ENCODE measurements at regions not wholly inside any gene's neighbourhood (a gene's known extent, or its start where the extent isn't known, plus 50 kb on each side); places are given as distances from the start of the nearest gene placed in this dataset.
"Not testable (repeated sequence)": the region's sequence is repeated elsewhere in the genome, so short reads cannot be mapped to it uniquely, and the experiment has no call there.

DNA sequence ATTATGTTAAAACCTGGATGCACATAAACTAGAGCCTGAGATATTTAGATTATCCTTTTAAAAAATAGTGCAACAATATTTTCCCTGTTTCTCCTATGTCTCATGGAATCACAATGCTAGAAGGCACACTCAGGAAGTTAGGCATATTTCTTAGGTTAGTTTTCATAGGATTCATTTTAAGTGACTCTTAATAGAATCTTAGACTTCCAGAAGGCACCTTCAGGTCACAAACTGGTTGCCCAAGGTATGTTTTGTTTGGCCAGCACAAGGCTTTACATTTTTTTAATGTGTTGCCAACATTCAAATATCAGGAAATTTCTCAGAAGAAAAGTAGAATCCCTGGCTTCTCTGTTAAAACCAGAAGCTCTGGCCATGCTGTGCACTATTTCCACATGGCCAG, 129.3 kb downstream of the LNPK start:
- no peak for DNase-seq

DNA sequence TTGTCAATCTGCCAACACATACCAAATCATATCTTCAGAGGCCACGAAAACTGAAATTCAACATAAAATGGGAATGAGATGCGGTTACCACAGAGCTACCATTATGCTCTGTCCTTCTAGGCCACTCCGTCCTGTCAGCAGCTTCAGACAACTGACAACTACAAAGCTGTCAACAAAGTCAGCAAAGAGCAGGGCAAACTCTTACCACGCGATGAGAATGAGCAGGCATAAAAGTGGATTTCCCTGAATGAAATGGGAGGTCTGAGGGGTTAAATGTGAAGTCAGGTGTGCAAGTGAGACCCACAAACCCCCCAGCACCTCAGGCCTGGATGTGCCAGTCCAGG, 130.1 kb downstream of the LNPK start:
- DNase-seq, result no peak

DNA sequence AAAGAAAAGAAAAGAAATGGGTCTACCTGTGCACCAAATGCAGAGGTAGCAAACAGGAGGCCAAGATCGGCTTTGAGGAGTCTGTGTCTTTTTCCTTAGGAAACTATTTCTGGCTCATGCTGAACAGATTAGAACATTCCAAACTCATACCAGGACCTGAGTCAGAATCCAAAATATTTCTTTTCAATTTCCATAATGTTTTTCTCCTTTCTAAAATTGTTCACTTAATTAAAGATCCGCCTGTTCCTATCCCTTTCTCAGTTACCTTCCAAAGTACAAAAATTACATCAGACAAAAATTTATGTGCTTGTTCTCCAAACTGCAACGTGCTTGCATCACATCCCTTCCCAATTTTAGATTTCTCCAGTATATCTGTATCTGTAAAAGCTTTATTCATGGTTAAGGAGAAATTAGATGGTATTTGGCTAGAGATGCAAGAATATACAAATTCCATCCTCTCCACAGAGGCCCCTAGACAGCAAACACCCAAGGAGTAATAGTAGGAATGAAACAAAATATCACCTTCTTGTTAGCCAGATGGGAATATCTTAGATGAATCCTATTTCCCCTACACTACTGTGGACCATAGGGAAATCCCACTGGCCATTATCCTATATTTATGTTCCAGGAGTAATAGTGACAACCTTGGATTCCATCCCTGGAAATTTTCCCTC, 130.6 kb downstream of the LNPK start:
- DNase-seq, result no peak

DNA sequence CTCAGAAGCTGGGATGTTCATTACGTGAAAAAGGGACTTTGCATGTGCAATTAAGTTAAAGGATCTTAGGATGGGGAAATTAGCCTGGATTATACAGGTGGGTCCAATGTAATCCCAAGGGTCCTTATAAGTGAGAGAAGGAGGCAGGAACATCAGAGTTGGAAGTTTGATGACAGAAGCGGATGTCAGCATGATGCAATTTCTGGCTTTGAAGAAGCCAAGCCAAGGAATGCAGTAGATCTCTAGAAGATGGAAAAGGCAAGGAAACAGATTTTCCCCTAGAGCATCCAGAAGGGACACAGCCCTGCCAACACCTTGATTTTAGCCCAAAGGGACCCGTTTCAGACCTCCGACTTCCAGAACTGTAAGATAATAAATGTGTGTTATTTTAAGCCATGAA, 136.4 kb downstream of the LNPK start:
- DNase-seq, result no peak

DNA sequence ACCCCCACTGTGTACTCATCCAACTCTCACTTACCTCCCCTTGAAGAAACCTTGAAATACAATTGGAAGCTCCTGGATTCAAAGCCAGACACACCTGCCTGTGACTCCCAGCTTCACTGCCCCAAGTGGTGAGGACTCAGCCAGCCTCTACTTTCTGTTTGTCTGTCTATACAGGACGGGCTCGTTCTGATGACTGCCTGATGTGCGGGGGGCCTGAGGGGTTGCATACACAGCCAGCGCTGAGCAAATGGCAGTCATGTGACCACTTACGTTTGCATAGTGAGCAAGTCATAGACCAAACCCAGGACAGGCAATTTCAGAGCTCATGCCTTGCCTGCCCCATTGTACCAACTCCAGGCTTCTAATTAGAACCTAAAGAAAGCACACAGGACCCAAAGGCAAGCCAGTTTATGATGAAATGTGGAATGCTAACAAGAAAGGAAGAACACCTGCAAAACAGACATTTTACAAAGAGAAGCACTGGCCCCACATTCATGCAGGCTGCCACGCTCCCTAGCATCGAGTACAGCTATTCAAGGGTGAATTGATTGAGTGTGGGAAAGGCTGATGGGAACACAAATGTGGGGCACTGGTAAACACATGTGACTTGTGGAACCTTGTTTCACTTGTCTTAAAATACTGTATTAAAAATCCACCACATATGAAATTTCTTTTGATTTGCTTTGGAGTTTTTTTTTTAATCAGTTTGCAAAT, 137.8 kb downstream of the LNPK start:
- DNase-seq, result no peak

DNA sequence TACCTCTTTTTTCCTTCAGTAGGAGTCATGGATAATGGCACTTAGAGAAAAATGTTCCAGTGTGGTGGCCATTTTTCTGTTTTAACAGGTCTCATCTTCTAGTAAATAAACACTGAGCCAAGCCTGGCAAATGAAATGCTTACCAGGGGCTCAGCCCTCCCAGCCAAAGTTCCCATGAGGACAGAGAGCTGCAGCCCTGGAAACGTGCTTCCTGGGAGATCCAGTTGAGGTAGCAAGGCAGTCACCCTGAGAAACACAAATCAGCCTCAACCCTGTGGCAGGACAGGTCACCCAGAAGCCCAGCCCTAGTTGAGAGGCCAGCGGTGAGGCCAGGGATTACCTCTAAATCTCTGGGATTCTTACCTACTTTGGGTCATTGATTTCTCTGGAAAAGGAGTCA, 140.1 kb downstream of the LNPK start:
- no peak for DNase-seq

DNA sequence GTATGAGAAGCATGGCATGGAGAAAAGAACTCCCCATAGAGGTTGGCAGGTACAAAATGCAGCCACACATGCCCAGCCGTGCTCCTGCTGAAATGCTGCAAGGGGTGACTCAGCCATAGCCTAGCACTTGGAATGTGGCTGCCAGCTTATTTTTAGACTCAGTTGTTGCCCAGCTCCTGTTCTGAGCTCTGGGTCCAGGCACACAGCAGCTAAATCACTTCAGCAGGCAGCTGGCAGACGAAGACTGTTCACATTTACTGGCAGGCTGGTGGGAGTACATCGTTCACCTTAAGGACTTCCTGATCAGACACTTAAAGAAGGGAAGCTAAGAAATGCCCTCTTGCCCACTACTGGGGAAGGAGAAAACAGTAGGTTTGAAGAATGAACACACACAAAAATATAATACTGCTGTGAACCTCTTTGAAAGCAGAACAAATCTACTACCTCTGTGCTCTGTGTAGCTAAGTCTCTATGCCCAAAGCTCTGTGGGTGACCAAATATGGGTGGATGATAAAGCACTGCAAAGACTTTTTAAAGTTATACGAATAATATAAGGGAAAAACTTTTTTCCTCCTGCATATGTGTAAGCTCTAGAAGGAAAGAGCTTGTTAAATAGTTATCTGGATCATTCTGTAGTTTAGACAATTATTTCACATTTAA, 146.1 kb downstream of the LNPK start:
- no peak for DNase-seq

DNA sequence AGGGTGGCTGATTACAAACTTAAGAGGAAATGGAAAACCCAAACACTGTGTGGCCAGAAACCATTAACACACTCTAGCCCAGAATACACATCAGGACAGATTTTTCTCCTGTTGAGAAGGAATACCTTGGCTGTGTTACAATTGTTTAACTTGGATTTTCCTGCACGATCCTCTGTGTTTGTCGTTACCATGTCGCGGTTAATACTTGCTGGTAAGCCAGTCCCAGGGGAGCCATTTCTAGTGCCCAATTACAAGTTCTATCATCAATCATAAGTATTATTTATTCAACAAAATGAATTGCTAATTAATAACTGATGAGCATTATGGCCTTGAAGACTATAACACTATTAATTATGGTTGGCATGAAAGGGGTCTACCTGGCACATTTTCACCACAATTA, 146.8 kb downstream of the LNPK start:
- DNase-seq, result no peak

DNA sequence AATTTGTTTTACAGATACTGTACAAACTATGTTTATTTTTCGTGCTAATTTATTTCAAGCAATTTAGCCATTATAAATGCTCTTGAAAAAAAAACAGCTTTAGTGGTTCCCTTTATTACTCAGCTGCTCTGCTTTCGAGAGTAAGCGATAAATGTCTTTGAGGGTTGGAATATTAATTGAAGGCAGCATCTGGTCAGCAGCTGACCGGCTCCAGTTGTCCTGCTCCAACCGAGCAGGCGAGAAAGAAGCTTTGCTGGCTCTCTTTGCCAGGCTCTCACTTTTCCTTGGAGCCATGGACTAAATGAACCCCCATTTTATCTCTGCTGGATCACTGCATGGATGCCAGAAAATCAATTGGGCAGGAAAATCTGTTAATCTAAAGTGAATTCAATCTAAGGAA, 147.4 kb downstream of the LNPK start:
- no peak for DNase-seq

DNA sequence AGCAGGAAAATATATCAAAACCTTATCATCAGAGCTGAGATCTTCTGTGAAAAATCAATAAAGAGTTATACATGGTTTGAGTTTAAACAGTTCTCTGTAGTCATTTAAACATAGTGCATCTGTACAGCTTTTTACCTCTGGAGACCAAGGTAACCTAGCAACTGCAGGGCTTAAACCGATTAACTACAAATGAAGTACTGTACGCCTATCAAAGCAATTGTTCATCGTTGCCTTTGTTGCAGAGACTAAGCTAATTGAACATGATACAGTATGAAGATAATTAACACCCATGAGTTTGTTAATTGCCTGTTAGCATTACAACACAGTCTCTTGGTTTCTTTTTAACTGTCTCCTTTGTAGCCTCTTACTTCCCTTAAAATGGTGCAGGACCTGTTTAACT, 147.9 kb downstream of the LNPK start:
- DNase-seq, result no peak

DNA sequence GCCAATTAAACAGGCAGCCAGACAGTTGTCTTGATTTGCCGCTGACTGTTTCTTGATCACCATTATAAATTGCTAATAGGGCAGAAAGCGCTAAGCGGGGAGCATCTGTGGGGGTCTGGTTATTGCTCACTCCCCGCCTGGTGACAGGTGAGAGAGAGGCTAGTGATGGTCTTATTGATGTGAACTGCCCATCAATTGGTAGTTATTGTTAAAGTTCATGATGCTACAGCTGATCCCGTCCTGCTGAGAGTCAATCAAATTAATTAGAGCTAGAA, 148.5 kb downstream of the LNPK start:
- DNase-seq, result no peak

DNA sequence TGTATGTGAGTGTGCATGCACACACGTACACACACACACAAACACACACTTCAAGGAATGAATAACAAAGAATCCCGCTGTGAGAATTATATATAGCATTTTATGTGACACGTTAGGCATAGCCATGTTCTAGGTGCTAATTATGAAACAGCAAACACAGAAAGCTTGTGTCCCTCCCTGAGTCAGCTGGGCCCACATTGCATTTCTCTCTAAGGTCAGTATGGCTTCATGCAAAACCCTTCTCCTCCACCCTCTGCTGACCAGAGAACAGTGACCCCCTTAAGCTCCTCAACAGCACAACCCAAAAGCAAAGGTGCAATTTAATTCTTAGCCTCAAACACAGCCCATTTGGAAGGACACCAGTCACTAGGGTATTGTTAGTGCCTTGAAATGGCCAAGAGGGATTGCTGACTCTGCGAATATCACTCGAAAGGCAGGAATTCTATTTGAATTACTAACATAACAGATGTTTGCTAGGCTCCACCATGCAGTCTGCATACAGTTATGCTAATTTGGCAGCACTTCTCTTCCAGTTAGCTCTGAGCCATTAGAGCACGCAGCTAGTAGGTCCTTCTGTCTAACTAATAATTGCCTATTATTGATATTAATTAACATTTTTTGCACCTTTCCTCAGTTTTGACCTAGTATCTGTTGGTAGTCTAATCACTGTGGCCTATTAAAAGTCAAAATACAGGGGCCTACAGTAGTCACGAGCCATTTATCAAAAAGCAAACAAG, 149.0 kb downstream of the LNPK start:
- no peak for DNase-seq

DNA sequence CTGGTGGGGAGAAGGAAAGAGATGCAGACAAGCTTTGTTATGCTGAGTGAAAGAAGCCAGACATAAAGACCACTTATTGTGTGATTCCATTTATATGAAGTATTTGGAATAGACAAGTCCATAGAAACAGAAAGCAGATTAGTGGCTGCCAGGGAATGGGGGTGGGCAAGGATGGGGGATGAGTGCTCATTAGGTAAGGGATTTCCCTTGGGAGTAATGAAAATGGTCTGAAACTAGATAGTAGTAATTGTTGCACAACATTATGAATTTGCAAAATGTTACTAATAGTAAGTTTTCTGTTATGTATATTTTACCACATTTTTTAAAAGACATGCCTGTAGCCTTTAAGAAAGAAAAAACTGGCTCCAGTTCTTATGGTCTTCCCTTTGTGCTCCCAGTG, 154.9 kb downstream of the LNPK start:
- DNase-seq, result no peak

DNA sequence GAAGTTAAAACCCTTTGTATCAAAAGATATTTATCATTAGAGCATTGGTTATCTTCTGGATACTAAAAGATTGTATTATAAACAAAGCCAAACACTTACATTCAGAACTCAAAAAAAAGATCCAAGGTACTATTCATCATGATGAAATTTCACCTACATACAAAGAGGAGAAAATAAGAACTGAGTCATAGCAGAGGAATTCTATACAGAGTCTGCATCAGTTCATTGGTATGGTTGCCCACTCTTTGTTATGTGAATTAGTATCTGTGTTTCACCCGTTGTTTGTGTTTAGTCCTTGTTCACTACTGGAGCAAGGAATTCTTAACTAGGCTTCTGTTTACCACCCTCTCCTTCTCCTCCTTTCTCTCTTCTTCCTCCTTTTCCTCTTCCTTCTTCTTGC, 157.9 kb downstream of the LNPK start:
- DNase-seq, result no peak

DNA sequence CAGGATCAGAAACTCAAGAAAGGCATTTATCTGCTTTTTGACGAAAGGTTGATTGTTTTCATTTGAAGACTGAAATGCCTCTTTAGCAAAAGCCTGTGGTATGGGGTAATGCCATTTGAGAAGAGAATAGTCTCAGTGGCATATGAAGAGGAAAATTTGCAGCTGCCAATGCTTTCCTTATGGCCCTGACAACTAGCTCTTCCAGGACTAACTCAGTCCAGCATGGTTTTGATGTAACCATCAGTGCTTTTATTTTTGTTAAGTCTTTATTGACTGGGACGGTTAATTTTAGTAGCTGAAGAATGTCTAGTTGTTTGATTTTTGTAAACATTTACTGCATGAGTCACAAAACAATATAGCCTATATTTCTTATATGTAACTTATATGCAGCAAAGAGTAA, 158.4 kb downstream of the LNPK start:
- no peak for DNase-seq

DNA sequence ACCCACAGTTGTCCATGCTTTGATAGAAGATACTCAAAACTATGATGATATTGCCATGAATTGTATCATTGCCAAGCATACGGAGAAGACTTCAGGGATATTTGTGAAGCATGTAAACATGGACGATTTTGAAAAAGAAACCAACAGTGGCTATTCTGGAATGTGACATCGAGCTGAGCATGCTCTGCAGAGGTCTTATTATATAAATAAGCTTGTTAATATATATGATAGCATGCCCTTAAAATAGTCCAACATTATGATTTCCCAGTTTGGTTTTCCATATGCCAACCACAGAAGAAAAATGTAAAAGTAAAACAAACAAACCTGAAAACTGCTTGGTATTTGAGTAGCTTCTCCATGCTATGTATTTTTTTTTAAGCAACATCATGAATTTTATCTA, 159.1 kb downstream of the LNPK start:
- no peak for DNase-seq

DNA sequence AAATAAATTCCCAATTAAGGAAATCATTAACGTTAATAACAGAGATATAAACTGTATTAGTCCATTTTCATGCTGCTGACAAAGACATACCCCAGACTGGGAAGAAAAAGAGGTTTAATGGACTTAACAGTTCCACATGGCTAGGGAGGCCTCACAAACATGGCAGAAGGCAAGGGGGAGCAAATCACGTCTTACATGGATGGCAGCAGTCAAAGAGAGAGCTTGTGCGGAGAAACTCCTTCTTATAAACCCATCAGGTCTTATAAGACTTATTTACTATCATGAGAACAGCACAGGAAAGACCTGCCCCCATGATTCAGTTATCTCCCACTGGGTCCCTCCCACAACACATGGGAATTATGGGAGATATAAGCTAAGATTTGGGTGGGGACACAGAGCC, 161.3 kb downstream of the LNPK start:
- DNase-seq, result not testable (repeated sequence)

DNA sequence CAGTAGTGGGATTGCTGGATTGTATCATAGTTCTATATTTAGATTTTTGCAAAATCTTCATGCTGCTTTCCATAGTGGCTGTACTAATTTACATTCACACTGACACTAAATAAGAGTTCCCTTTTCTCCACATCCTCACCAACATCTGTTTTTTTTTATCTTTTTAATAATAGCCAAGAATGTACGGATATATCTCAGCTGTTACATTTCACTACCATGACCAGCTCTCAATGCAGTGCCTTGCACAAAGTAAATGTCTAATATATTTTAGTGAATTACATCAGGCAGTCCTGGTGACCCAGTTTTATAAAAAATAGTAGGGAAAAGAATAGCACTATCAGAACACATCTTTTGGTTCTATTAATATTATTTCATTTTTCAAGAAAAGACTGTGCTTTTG, 161.8 kb downstream of the LNPK start:
- no peak for DNase-seq

DNA sequence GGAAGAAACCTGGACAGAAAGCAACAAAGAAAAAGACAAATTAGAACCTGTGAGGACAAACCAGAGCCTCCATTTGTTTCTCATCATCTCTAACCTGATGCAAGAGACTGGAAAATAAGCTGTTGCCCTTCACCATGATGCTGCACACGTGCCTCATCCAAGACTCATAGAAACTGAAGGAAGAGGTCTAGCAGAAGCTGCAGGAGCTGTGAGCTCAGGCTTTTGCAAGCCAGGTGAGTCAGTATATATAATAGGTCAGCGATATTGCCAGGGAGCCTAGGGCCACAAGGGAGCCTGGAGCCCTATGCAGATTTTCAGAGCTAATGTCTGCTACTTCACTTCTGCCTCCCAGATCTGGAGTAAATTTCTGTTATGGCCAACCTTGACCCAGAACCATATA, 163.1 kb downstream of the LNPK start:
- DNase-seq, result no peak

DNA sequence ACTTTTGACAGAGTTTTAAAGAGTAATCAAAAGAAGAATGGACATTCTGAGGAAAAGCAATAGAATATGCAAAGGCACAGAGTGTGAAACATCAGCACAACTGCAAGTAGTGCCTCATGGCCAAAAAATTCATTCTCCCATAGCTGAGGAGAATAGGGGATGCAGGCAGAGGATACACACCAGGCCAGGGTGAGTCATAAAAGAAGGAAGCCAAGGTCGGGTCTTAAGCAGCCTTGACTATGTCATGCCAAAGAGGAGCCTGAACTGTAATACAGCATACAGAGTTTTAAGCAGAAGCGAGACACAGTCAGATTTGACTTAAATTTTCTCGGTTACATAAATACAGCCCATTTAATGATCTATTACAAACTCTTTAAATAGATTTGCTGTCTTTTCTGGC, 165.0 kb downstream of the LNPK start:
- no peak for DNase-seq

DNA sequence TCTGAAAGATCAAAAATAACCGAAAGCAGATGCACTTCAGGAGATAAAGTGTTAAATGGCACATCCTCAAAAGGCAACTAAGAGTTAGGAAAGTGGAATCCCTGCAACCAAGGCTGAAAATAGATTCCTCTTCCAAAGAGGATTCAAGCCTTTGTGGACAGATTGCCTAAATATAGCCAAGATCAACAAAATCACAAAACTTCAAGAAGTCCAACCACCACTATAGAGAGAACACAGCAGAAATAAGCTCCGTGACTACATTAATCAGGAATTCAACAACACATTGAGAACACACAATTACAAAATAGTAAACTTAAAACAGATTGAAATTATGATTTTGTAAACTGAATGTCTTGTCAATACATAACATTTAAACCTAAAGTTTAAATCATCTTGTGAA, 165.7 kb downstream of the LNPK start:
- no peak for DNase-seq

DNA sequence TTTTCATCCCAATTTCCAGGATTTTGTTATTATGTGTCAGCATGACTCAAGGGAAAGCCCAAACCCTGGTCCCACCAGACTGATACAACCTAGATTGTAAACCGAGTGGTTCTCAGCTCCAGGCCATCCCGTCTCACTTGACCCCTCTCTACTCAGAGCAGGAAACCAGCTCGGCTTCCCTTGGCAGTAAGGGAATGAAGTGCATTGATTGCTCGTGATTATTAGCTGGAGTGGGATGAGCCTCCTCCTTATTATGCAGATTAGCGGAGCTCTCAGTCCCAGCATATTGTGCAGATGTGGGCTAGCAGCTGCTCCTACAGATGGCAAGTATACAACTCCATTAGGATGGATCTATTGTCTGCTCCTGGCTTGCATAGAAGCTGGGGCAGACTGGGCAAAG, 167.6 kb downstream of the LNPK start:
- no peak for DNase-seq

DNA sequence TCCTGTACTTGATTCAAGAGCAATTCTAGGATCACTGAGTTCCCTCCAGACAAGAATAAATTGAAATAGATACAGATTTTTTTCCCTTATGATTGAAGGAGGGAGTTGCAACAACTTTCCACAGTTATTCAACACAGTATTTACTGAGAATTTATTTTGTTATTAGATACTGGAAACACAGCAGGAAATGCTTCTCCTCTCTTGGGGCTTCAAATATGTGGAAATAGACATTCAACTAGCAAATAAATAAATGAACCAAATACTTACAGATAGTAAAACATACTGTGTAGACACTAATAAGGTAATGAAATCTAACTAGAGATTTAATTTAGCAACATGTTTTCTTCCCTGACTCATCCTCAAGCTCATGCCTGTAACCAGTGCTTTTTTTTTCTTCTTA, 169.2 kb downstream of the LNPK start:
- DNase-seq, result no peak

DNA sequence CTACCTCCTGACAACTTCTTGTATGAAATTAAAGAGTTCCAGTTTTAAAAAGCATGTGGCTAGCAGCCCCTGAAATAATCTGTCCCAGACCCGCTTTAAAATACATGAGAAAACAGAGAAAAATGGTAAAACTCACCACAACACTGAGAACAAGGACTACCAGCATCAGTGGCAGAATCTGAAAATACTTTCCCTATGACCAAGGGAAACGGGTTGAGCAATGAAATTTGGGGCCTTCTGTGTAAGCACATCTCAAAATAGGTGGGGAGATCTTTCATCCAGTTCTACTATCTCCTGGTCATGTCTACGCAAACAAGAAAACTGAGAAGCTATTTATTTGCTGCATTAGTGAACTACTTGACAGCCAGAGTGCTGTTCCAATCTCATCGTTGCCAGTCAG, 172.3 kb downstream of the LNPK start:
- DNase-seq, result no peak

Data from NCI-H187 (cell line).